OCI-LY3 (cell line): ENCODE measurements at regions not wholly inside any gene's neighbourhood (a gene's known extent, or its start where the extent isn't known, plus 50 kb on each side); places are given as distances from the start of the nearest gene placed in this dataset.

ENCODE experiments used
- H2AFZ ChIP-seq: fragments of 200-600, 300-600 bp; shearing (Covaris generic); 2 replicates; pipeline ENCODE4 v1.6.0; 2014; ENCODE audit warnings: antibody characterized with exemption, low read depth, low read length
- H3K27ac ChIP-seq: fragments of 200-600, 300-600 bp; sonication (generic); 2 replicates; pipeline ENCODE4 v1.5.1; 2014; ENCODE audit warnings: mild to moderate bottlenecking, low read length, moderate library complexity, mixed read lengths
- H3K27me3 ChIP-seq: fragments of 200-600, 300-600 bp; sonication (generic); 2 replicates; pipeline ENCODE4 v1.6.1; 2014; ENCODE audit warnings: low read depth, low read length, mixed read lengths
- H3K36me3 ChIP-seq: fragments of 200-600, 300-600 bp; sonication (generic); replicated peaks from 2 replicates; pipeline ENCODE3; 2014; ENCODE audit warnings: low read depth, low read length, mixed read lengths
- H3K4me1 ChIP-seq: fragments of 300-600, 200-600 bp; sonication (generic); 2 replicates; pipeline ENCODE4 v1.6.1; 2014; ENCODE audit warnings: low read length, mixed read lengths
- H3K4me2 ChIP-seq: fragments of 200-600, 300-600 bp; sonication (generic); 2 replicates; pipeline ENCODE4 v1.6.1; 2014; ENCODE audit warnings: low read length, mixed read lengths
- H3K4me3 ChIP-seq: fragments of 300-600, 200-600 bp; sonication (generic); 2 replicates; pipeline ENCODE4 v1.5.1; 2014; ENCODE audit warnings: antibody characterized with exemption, mild to moderate bottlenecking, low read length, moderate library complexity
- H3K79me2 ChIP-seq: fragments of 300-600, 200-600 bp; shearing (Covaris generic); 2 replicates; pipeline ENCODE4 v1.6.1; 2014; ENCODE audit warnings: mild to moderate bottlenecking, low read length, mixed read lengths
- H3K9ac ChIP-seq: fragments of 300-600, 200-600 bp; shearing (Covaris generic); 2 replicates; pipeline ENCODE4 v1.6.0; 2014; ENCODE audit warnings: mild to moderate bottlenecking, low read length, moderate library complexity
- H3K9me3 ChIP-seq: fragments of 200-600, 300-600 bp; shearing (Covaris generic); 2 replicates; pipeline ENCODE4 v1.6.1; 2014; ENCODE audit warnings: low read length, mixed read lengths; ENCODE audit not compliant: insufficient read depth
- H4K20me1 ChIP-seq: fragments of 200-600, 300-600 bp; sonication (generic); 2 replicates; pipeline ENCODE4 v1.6.1; 2016; ENCODE audit warnings: low read length, mixed read lengths; ENCODE audit not compliant: insufficient read depth
- EZH2phosphoT487 ChIP-seq: fragments of 200-600 bp; shearing (Covaris generic); IDR thresholded peaks from 2 replicates; pipeline ENCODE4 v1.6.1; 2018; ENCODE audit warnings: antibody characterized with exemption, mixed run types, low read depth
- TF ChIP-seq, protein P1 (sequence below): fragments of 200-600, 300-600 bp; sonication (generic); IDR thresholded peaks from 2 replicates; pipeline ENCODE4 v1.5.1; 2014; ENCODE audit warnings: antibody characterized with exemption, low read length, low read depth

DNA sequence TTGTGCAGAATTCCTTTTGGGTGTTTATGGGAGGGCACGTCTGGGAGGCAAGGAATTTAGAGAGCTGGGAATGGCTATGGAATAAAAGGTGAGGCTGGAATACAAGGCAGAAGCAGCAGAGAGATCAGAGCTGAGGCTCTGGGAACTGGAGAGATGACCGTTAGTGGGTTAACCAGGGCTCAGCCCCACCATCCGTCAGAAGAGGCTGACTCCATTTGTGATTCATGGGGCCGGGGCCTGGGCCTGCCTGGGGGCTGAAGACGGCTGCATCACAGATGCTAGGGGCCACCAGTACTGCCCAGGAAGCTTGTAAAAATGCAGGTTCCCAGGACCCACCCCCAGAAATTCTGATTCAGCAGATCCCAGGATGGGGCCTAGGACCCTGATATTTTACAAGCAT is 398.1 kb downstream of the MED13L start:
- H4K20me1 ChIP-seq = no peaks in the 10 kb centered on the region
- H2AFZ ChIP-seq = no peak overlapping the region
- H3K27ac ChIP-seq = no peak overlapping the region
- H3K79me2 ChIP-seq = no peaks in the 10 kb centered on the region
- H3K36me3 ChIP-seq = no peaks in the 10 kb centered on the region
- TF ChIP-seq, protein P1, sequence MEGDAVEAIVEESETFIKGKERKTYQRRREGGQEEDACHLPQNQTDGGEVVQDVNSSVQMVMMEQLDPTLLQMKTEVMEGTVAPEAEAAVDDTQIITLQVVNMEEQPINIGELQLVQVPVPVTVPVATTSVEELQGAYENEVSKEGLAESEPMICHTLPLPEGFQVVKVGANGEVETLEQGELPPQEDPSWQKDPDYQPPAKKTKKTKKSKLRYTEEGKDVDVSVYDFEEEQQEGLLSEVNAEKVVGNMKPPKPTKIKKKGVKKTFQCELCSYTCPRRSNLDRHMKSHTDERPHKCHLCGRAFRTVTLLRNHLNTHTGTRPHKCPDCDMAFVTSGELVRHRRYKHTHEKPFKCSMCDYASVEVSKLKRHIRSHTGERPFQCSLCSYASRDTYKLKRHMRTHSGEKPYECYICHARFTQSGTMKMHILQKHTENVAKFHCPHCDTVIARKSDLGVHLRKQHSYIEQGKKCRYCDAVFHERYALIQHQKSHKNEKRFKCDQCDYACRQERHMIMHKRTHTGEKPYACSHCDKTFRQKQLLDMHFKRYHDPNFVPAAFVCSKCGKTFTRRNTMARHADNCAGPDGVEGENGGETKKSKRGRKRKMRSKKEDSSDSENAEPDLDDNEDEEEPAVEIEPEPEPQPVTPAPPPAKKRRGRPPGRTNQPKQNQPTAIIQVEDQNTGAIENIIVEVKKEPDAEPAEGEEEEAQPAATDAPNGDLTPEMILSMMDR = no peak
- TF ChIP-seq EZH2phosphoT487 = no peak
- no peak overlapping the region for H3K4me2 ChIP-seq
- no peaks in the 10 kb centered on the region for H3K9me3 ChIP-seq
- no peak overlapping the region for H3K4me3 ChIP-seq
- no peak overlapping the region for H3K9ac ChIP-seq
- H3K27me3 ChIP-seq = peaks cover 19% of the 10 kb centered on the region
- no peaks in the 10 kb centered on the region for H3K4me1 ChIP-seq

DNA sequence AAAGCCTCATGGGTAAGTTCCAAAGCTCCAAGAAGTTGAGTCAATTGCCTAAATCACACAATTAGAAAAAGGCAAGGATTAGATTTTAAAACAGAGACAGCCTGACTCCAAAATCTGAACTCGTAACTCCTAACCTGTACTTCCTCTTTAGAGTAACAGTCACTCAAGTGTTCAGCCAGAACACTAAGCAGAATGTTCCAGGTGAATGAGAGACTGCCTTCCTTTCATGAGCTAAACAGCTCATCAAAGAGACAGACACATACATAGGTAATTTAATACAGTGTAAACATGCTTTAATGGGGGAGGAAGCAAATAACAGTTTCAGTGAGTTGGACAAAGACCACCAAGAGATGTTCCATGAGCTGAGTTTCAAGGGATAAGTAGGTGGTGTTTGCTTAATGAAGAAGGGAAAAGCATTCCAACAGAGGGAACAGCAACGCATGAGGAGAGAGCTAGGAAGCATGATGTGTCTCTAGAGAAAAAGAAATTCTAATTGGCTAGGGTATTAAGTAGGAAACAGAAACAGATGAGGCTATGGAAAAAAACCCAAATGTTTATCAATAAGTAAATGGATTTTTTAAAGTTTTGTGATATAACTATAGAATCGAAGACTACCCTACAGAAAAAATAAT is 403.9 kb downstream of the MED13L start:
- H3K79me2 ChIP-seq = no peaks in the 10 kb centered on the region
- no peak overlapping the region for H3K4me2 ChIP-seq
- H3K9ac ChIP-seq = no peak overlapping the region
- no peak for TF ChIP-seq EZH2phosphoT487
- TF ChIP-seq, protein P1 = no peak
- peaks cover 19% of the 10 kb centered on the region for H3K27me3 ChIP-seq
- no peaks in the 10 kb centered on the region for H3K36me3 ChIP-seq
- H3K9me3 ChIP-seq = no peaks in the 10 kb centered on the region
- H3K27ac ChIP-seq = no peak overlapping the region
- no peaks in the 10 kb centered on the region for H4K20me1 ChIP-seq
- no peak overlapping the region for H3K4me3 ChIP-seq
- no peaks in the 10 kb centered on the region for H3K4me1 ChIP-seq
- H2AFZ ChIP-seq = no peak overlapping the region

DNA sequence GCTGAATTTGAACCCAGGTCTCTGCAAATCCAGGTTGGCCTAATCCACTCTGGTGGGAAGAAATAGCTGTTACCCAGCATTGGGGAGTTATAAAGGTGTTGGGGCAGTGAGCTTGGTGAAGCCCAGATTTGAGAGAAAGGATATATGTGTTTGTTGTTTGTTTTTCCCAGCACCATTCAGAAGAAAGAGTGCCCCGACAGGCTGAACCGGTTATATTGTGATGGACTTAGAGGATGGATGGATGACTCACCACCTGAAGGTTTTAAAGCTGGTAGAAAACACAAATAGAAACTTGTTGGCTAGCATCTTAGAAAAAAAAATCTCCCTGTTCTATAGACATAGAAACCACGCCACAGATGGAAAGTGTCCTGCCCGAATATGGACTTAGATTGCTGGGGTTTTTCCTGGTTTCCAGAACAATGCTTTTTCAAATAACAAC is 404.6 kb downstream of the MED13L start:
- Histone ChIP-seq H3K9me3 (no peaks in the 10 kb centered on the region), H3K9ac (no peak overlapping the region), H2AFZ (no peak overlapping the region), H3K27me3 (peaks cover 19% of the 10 kb centered on the region), H3K27ac (no peak overlapping the region), H3K4me1 (no peaks in the 10 kb centered on the region), H3K79me2 (no peaks in the 10 kb centered on the region), H3K4me2 (no peak overlapping the region), H3K36me3 (no peaks in the 10 kb centered on the region), H4K20me1 (no peaks in the 10 kb centered on the region), H3K4me3 (no peak overlapping the region)
- TF ChIP-seq, protein P1 = no peak
- no peak for TF ChIP-seq EZH2phosphoT487

DNA sequence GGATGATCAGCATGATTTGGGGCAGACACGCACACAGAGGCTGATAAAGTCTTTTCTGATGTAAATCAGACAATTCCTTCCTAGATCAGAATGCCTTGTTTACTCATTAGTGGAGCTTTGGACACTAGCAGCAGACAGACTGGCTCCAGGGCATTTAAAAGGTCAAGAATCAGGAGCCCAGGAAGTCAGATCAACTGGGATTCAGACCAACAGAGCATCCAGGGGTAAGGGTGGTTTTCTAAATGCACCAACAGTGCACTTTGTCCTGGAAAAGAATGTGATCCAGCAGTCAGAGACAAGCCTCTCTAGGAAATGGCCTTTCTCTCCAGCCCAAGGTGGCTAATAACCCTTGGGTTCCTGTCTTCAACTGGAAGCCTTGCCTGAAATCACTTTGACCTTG is 405.3 kb downstream of the MED13L start:
- no peaks in the 10 kb centered on the region for H3K4me1 ChIP-seq
- peaks cover 13% of the 10 kb centered on the region; the same call in 1 of the 2 replicates for H3K27me3 ChIP-seq
- H3K4me3 ChIP-seq = no peak overlapping the region
- H3K9ac ChIP-seq = no peak overlapping the region
- TF ChIP-seq EZH2phosphoT487 = no peak
- TF ChIP-seq, protein P1 = no peak
- no peaks in the 10 kb centered on the region for H3K9me3 ChIP-seq
- no peaks in the 10 kb centered on the region for H4K20me1 ChIP-seq
- H3K79me2 ChIP-seq = no peaks in the 10 kb centered on the region
- no peaks in the 10 kb centered on the region for H3K36me3 ChIP-seq
- no peak overlapping the region for H2AFZ ChIP-seq
- H3K27ac ChIP-seq = no peak overlapping the region
- H3K4me2 ChIP-seq = no peak overlapping the region
